ENCODE measurements at regions not wholly inside any gene's neighbourhood (a gene's known extent, or its start where the extent isn't known, plus 50 kb on each side); places are given as distances from the start of the nearest gene placed in this dataset.

GRCh38 chr7:140230861-140231770 is 54.3 kb upstream of the KDM7A start (continued):
- TF ChIP-seq GRHL1 (CRISPR knock-in tag; conservative IDR thresholded peaks at IDR 0.05) (no peak), ZNF775 (CRISPR knock-in tag; IDR thresholded peaks at IDR 0.05; ENCODE audit: borderline replicate concordance) (no peak), ZNF260 (CRISPR knock-in tag; IDR thresholded peaks at IDR 0.05; ENCODE audit: borderline replicate concordance, low read depth) (no peak), WIZ (CRISPR knock-in tag; IDR thresholded peaks at IDR 0.05) (peak; percentile 48; the same call in 1 of the 2 replicates), NCOA2 (CRISPR knock-in tag; IDR thresholded peaks at IDR 0.05) (peak; percentile 40; the same call in 1 of the 2 replicates), ZMAT3 (CRISPR knock-in tag; conservative IDR thresholded peaks at IDR 0.05) (peak; percentile 71; the same call in 1 of the 2 replicates), KMT2A (CRISPR knock-in tag; IDR thresholded peaks at IDR 0.05) (peak; percentile 43; the same call in 1 of the 2 replicates), DBP (CRISPR knock-in tag; IDR thresholded peaks at IDR 0.05; ENCODE audit: not compliant biosample characterization) (no peak), ZNF83 (CRISPR knock-in tag; IDR thresholded peaks at IDR 0.05; ENCODE audit: borderline replicate concordance) (no peak), ZEB1 (IDR thresholded peaks at IDR 0.05; ENCODE audit: insufficient replicate concordance, low read depth) (peak; percentile 91), SRSF4 (IDR thresholded peaks at IDR 0.05; ENCODE audit: low read depth, low read length, poor library complexity, severe bottlenecking) (no peak), NFAT5 (CRISPR knock-in tag; IDR thresholded peaks at IDR 0.05) (no peak), ZNF556 (CRISPR knock-in tag; IDR thresholded peaks at IDR 0.05; ENCODE audit: borderline replicate concordance) (no peak), SP140L (CRISPR knock-in tag; IDR thresholded peaks at IDR 0.05; ENCODE audit: borderline replicate concordance) (no peak), GATA4 (IDR thresholded peaks at IDR 0.05; ENCODE audit: borderline replicate concordance, low read depth) (no peak), HOXD1 (CRISPR knock-in tag; IDR thresholded peaks at IDR 0.05) (no peak)

All from HepG2 (cell line).